Activated CD4-positive, alpha-beta T cell treated with anti-CD3 and anti-CD28 coated beads, Interleukin-2, amount 10 ng/mL, durations not matched to agents 7 days and 5 days (primary cell): ENCODE measurements at regions not wholly inside any gene's neighbourhood (a gene's known extent, or its start where the extent isn't known, plus 50 kb on each side); places are given as distances from the start of the nearest gene placed in this dataset.

Source experiments
- CTCF ChIA-PET: fragments of 350-600 bp; sonication (Branson Sonifier 250); formaldehyde crosslinking; loops from one replicate; lab custom pipeline; 2021; ENCODE audit warnings: antibody characterized with exemption; lab: Charles Lee
- POLR2A ChIA-PET: fragments of 350-600 bp; sonication (Branson Sonifier 250); formaldehyde crosslinking; loops from one replicate; lab custom pipeline; 2021; ENCODE audit warnings: antibody characterized with exemption; lab: Charles Lee
- DNase-seq: peaks from one replicate; pipeline ENCODE4 v3.0.0-alpha.2; 2020
- H3K27ac Mint-ChIP-seq: one replicate; pipeline ENCODE4 v1.8.0; 2021; ENCODE audit warnings: mild to moderate bottlenecking, moderate library complexity, mixed read lengths
- H3K27me3 Mint-ChIP-seq: one replicate; pipeline ENCODE4 v1.8.0; 2021; ENCODE audit warnings: mixed read lengths
- H3K36me3 Mint-ChIP-seq: one replicate; pipeline ENCODE4 v1.8.0; 2021; ENCODE audit warnings: low read depth, mixed read lengths
- H3K4me1 Mint-ChIP-seq: one replicate; pipeline ENCODE4 v1.8.0; 2021; ENCODE audit warnings: mixed read lengths
- H3K4me3 Mint-ChIP-seq: one replicate; pipeline ENCODE4 v1.8.0; 2021; ENCODE audit warnings: mild to moderate bottlenecking, moderate library complexity, mixed read lengths
- H3K9me3 Mint-ChIP-seq: one replicate; pipeline ENCODE4 v1.8.0; 2021; ENCODE audit warnings: mixed read lengths

DNA sequence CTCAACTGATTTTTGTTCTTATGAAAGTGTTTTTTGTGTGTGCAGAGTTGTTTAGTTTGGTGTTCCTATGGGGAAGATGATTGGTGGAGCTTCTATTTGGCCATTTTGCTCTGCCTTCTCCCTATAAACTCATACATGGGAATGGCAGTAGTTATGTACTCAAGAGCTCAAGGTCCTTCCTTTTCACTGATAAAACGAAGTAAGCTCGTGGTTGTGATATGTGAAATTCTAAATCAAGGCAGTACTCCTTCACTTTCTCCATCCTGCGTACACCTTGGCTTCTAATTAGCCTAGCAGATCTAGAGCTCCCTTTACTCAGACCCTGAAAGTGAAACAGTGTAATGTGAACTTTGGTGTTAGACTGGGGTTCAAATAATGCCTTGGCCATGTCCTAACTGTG, 159.3 kb upstream of the TNC start:
- H3K27ac Mint-ChIP-seq, result no peak overlapping the region
- no peak overlapping the region for H3K4me3 Mint-ChIP-seq
- H3K36me3 Mint-ChIP-seq, result no peaks in the 10 kb centered on the region
- peaks cover 16% of the 10 kb centered on the region for H3K27me3 Mint-ChIP-seq
- H3K4me1 Mint-ChIP-seq, result no peaks in the 10 kb centered on the region
- ChIA-PET POLR2A (no interaction called here), CTCF (no interaction called here)
- no peaks in the 10 kb centered on the region for H3K9me3 Mint-ChIP-seq
- DNase-seq, result no peak

DNA sequence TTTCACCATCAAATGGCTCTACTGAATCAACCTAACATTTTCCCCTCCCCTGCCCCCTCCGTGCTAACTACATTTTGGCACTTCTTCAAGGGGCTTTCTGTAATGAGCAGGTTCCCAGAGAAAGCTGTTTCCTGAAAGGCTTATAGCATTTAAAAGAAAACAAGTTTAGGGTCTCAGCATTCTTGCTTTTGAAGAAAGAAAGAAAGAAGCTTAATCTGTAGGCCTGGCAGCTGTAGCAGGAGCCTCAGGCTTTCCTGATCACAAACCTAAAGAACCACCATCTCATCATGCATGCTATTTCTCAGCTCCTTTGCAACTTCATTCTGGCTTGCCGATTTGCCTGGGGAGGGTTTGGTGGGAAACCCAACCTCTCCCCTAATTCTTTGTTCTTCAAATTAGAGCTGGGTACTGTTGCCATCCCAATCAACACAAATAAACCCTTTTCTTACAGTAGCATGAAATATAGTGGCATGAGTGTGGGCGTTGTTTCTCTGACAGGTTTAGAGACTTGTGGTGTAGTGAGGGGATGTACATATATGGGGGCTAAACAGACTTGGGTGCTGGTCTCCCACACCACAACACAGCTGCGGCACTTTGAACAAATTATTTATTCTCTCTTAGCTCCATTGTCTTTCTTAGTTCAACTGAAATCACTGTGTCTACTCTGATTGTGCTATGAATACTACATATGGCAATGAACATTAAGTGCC, 160.5 kb upstream of the TNC start:
- H3K27me3 Mint-ChIP-seq, result peaks cover 22% of the 10 kb centered on the region
- no peaks in the 10 kb centered on the region for H3K9me3 Mint-ChIP-seq
- no peak overlapping the region for H3K4me3 Mint-ChIP-seq
- H3K4me1 Mint-ChIP-seq, result no peaks in the 10 kb centered on the region
- ChIA-PET CTCF (no interaction called here), POLR2A (no interaction called here)
- no peak overlapping the region for H3K27ac Mint-ChIP-seq
- no peak for DNase-seq
- H3K36me3 Mint-ChIP-seq, result no peaks in the 10 kb centered on the region

DNA sequence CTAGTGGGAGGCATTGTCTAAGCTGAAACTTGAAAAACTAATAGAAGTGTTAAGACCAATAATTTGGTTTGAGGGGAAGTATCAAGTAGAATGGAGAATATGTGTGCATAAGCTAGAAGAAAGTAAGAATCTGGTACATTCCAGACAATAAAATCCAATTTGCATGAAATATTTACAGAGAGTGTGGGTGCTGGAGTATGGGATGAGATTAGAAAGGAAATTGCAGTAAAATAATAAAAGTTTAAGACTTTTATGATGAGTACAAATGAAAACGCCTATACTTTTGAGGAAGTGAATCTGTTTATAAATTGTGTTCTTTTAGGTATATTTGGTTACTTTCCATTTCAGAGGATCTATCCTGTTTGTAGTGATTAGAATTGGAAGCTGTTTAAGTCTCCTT, 165.4 kb upstream of the TNC start:
- POLR2A ChIA-PET, result no interaction called here
- H3K27me3 Mint-ChIP-seq, result peaks cover 20% of the 10 kb centered on the region
- H3K27ac Mint-ChIP-seq, result no peak overlapping the region
- no peaks in the 10 kb centered on the region for H3K4me1 Mint-ChIP-seq
- CTCF ChIA-PET, result no interaction called here
- H3K9me3 Mint-ChIP-seq, result no peaks in the 10 kb centered on the region
- H3K4me3 Mint-ChIP-seq, result no peak overlapping the region
- no peaks in the 10 kb centered on the region for H3K36me3 Mint-ChIP-seq
- no peak for DNase-seq

DNA sequence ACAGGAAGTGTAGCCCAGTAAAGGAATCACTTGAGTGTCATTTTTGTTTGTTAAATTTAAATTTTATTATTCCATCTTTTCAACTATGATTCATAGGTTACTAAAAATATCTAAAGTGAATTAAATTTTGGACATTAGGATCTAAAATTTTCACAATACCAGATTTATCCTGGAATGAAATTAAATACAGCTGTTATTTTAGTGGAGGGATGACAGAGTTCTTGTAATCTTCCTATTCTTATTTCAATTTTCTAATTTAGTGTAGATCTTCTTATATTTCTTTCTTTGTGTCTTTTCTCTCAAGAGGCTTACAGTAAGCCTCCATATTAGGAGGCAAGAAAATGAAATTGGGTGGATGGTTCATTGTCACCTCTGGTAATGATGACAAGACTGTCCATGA, 167.9 kb upstream of the TNC start:
- Mint-ChIP-seq H3K4me1 (no peaks in the 10 kb centered on the region), H3K9me3 (no peaks in the 10 kb centered on the region), H3K4me3 (no peak overlapping the region), H3K27me3 (peaks cover 17% of the 10 kb centered on the region), H3K36me3 (no peaks in the 10 kb centered on the region), H3K27ac (no peak overlapping the region)
- CTCF ChIA-PET, result no interaction called here
- DNase-seq, result no peak
- POLR2A ChIA-PET, result no interaction called here

DNA sequence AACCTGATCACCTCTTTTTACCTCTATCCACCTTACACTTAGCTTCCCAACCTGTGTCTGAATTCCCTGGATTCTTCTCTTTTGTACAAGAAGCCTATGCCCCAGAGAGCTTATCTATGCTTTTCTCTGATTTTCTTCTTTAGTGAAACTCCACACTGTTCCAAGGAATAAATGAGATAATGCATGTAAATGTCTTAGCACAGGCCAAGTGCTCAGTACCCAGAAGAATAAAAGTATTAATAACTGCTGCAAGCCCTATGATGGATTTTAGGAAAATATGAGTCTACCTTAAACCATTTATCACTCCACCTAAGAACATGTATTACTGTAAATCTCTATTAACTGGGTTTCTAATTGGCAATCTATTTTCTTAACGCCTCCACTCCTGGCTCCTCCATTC, 168.5 kb upstream of the TNC start:
- POLR2A ChIA-PET, result no interaction called here
- CTCF ChIA-PET, result no interaction called here
- no peaks in the 10 kb centered on the region for H3K4me1 Mint-ChIP-seq
- H3K9me3 Mint-ChIP-seq, result no peaks in the 10 kb centered on the region
- peaks cover 17% of the 10 kb centered on the region for H3K27me3 Mint-ChIP-seq
- no peaks in the 10 kb centered on the region for H3K36me3 Mint-ChIP-seq
- H3K27ac Mint-ChIP-seq, result no peak overlapping the region
- no peak for DNase-seq
- H3K4me3 Mint-ChIP-seq, result no peak overlapping the region

DNA sequence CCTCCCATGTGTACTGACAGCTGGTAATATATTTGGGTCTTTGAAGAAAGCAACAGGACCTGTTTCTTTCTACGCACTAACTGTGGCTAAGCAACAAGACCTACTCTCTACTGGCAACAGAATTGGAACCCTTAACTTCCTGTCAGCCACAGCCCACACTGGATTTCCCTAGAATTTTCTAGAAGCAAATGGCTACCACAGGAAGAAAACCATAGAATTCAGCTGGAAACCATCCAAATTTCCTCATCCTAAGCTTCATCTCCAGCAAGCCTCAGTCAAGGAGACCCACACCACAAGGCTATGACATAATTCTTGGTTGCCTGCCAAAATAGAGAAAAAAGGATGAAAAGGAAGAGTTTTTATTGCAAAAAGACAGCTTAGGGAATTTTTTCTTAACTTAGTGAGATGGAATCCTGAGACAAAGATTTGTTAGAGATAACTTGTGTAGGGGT, 171.8 kb upstream of the TNC start:
- H3K27ac Mint-ChIP-seq, result no peak overlapping the region
- DNase-seq, result no peak
- no peaks in the 10 kb centered on the region for H3K4me1 Mint-ChIP-seq
- H3K36me3 Mint-ChIP-seq, result no peaks in the 10 kb centered on the region
- H3K9me3 Mint-ChIP-seq, result no peaks in the 10 kb centered on the region
- ChIA-PET POLR2A (no interaction called here), CTCF (no interaction called here)
- no peak overlapping the region for H3K4me3 Mint-ChIP-seq
- peaks cover 4% of the 10 kb centered on the region for H3K27me3 Mint-ChIP-seq

DNA sequence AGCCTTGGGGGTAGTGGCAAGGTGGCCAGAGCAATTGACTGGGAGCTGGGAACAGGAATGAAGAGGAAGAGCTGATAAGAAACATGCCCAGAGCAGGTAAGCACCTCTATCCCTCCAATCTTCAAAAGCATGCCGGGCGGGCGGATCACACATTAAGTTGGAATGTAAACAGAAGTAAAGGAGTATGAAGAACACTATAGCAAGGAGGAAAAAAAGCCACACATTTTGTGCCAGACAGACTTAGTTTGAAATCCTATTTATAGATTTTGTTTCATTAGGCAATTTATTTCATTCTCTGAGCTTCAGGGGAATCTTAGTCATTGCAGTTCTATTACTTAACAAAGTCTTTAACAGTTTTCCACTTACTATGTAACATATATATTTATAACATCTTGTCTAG, 173.9 kb upstream of the TNC start:
- Mint-ChIP-seq H3K27ac (no peak overlapping the region), H3K4me3 (no peak overlapping the region)
- POLR2A ChIA-PET, result no interaction called here

DNA sequence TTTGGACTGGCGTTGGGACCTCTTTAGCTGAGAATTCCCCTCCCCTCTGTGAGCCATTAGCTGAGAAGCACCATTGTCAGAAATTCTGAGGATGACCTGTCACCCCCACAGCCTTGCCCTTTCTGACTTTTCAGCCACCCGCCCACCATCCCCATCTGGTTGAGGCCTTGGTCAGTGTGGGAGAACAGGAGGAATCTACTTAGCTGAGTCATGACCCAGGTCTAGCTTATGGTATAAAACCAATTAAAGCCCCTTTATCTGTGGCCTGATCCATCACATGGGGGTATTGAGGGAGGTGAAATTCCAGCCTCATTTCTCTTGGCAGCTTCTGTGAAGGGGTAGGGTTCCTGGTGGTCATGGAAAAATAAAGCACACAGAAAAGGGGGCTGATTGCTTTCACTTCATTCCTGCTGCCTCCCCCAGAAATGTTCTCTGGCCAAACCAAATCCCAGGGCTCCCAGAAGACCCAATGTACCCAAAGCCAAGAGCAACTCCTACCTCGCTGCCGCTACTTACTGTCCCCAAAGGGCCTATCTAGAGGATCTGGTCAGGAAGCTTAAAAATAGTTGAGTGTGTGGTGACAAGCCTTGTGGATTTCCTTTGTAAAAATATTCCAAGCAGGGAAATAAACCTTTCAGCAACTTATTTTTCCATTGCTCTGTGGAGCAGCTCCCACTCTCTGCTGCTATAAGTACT, 174.8 kb upstream of the TNC start:
- no peak for DNase-seq
- no peaks in the 10 kb centered on the region for H3K9me3 Mint-ChIP-seq
- POLR2A ChIA-PET, result no interaction called here
- CTCF ChIA-PET, result no interaction called here
- no peaks in the 10 kb centered on the region for H3K4me1 Mint-ChIP-seq
- H3K27me3 Mint-ChIP-seq, result no peaks in the 10 kb centered on the region
- no peak overlapping the region for H3K27ac Mint-ChIP-seq
- no peaks in the 10 kb centered on the region for H3K36me3 Mint-ChIP-seq
- no peak overlapping the region for H3K4me3 Mint-ChIP-seq

More for the DNA sequence above, 173.9 kb upstream of the TNC start:
- CTCF ChIA-PET, result no interaction called here
- H3K4me1 Mint-ChIP-seq, result no peaks in the 10 kb centered on the region
- peaks cover 2% of the 10 kb centered on the region for H3K27me3 Mint-ChIP-seq
- no peaks in the 10 kb centered on the region for H3K36me3 Mint-ChIP-seq
- H3K9me3 Mint-ChIP-seq, result no peaks in the 10 kb centered on the region
- DNase-seq, result no peak

DNA sequence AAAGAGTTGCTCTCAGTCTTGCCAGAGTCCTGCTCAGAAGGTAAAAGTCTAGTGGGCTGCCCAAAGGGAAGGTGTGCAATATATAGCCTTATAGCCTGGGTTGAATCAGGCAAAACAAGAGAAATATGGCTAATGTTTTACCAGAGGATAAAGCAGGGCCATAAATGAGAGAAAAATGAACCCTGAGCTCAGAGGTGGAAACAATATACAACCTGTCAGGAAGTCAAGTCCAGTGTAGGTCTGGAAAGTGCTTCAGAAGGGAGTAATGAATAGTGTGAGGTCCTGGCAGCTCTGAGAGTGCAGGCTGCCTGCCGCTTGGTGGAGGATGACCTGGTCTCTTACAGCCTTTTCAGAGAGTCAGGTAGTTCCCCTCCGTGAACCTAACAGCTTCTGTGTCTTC, 177.8 kb upstream of the TNC start:
- Mint-ChIP-seq H3K4me3 (no peak overlapping the region), H3K36me3 (no peaks in the 10 kb centered on the region), H3K4me1 (no peaks in the 10 kb centered on the region), H3K9me3 (no peaks in the 10 kb centered on the region), H3K27ac (no peak overlapping the region), H3K27me3 (no peaks in the 10 kb centered on the region)
- ChIA-PET CTCF (interaction anchor here (0.7 kb wide), 1 partner anchor 12 kb away, joined by 4 read pairs; no protein-coding TSS in a partner anchor), POLR2A (interaction anchor here (0.6 to 0.7 kb wide), 2 partner anchors 50 to 145 kb away, joined by 3 read pairs; no protein-coding TSS in a partner anchor)
- no peak for DNase-seq

DNA sequence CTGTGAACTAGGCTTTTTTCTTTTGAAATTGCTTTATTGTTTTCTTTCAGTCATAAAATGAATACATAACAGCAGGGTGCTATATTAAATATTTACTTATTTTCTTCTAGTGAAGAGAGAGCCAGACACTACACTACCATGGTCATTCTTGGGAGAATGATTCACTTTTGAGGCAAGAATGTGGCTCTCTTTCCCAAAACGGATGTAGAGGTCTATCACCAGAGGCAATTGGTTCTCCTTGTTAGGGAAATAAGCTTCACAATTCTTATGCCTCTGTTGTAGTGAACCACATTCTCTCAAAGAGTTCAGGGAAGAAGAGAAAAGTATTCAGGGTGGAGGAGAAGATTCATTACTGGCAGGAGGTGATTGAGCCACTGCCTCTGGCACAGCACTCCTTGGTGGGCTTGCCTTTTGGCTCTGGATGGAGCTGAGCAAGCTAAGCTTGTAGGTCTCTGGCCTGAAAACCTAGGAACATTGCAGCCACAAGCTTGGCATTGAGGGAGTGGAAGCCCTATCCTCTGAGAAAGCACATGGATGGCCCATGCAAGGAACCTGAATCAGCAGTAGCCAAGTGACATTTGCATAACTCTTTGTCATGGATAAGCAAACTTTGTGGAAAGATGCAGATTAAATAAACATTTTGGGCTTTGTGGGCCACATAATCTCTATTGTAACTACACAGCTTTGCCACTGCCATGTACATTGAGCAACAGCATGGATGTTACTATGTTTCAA, 179.0 kb upstream of the TNC start:
- CTCF ChIA-PET, result no interaction called here
- Mint-ChIP-seq H3K9me3 (no peaks in the 10 kb centered on the region), H3K27me3 (no peaks in the 10 kb centered on the region), H3K27ac (no peak overlapping the region), H3K4me3 (no peak overlapping the region), H3K36me3 (no peaks in the 10 kb centered on the region), H3K4me1 (no peaks in the 10 kb centered on the region)
- DNase-seq, result no peak
- POLR2A ChIA-PET, result no interaction called here

DNA sequence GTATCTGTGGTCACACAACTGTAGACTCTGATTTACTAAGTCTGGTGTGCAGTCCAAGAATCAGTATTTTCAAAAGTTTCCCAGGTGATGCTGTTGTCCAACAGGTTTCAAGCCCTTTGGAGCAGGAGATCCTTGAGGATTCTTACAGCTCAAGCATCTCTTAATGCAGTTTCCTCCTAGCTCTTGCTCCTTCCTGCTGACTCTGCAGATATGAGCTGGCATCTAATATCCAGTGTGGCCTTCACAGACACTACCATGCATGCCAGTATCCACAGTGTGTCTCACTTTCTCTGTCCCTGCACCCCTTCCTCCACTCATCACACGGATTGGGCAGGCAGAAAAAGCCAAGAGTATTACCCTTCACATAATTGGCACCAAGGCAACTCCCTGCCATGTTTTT, 182.2 kb upstream of the TNC start:
- CTCF ChIA-PET, result no interaction called here
- Mint-ChIP-seq H3K27ac (no peak overlapping the region), H3K27me3 (no peaks in the 10 kb centered on the region), H3K9me3 (no peaks in the 10 kb centered on the region), H3K4me3 (no peak overlapping the region), H3K36me3 (no peaks in the 10 kb centered on the region), H3K4me1 (no peaks in the 10 kb centered on the region)
- no peak for DNase-seq
- POLR2A ChIA-PET, result no interaction called here

DNA sequence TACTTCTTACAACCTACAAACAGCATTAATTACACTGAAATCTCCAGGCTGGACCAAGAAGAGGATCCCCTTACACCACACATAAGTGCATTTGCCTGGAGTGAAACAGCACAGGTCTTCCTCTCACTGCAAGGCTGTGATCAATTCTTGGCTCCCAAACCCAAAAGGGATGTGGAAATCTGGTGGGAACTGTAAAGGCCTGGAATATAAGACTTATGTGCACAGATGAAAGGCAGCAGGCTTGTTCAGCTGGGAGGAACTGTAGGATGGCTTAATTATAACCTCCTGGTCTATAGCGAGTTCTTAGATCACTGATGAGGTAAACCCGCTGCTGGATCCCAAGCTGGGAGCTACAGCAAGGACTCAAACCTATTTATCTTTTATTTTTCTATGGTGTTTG, 182.9 kb upstream of the TNC start:
- H3K27ac Mint-ChIP-seq, result no peak overlapping the region
- no peaks in the 10 kb centered on the region for H3K9me3 Mint-ChIP-seq
- no peak overlapping the region for H3K4me3 Mint-ChIP-seq
- no peaks in the 10 kb centered on the region for H3K27me3 Mint-ChIP-seq
- no peak for DNase-seq
- no peaks in the 10 kb centered on the region for H3K4me1 Mint-ChIP-seq
- no peaks in the 10 kb centered on the region for H3K36me3 Mint-ChIP-seq
- ChIA-PET POLR2A (no interaction called here), CTCF (no interaction called here)

DNA sequence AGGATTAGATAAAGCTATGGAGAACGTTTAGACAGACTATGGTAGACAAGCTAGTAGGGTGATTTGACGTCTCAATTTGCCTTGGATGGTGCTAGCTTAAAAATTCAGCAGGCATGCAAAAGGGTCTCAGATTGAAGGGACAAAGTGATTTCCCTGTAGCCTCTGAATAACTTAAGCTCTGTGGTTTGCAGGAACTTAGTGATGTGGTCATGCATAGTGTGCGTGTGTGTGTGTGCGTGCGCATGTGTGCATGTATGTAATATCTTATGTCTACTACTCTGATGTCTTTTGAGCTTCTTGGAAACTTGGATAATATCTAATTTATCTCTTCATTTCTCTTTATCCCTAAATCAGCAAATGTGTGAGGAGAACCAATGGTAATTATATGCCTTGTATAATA, 183.6 kb upstream of the TNC start:
- ChIA-PET CTCF (no interaction called here), POLR2A (no interaction called here)
- Mint-ChIP-seq H3K4me3 (no peak overlapping the region), H3K4me1 (no peaks in the 10 kb centered on the region), H3K9me3 (no peaks in the 10 kb centered on the region), H3K27ac (no peak overlapping the region), H3K27me3 (no peaks in the 10 kb centered on the region), H3K36me3 (no peaks in the 10 kb centered on the region)
- no peak for DNase-seq
